Activated effector memory CD4-positive, alpha-beta T cell treated with Interleukin-2 at 50 U/mL for 16 hours (primary cell): ENCODE measurements at regions not wholly inside any gene's neighbourhood (a gene's known extent, or its start where the extent isn't known, plus 50 kb on each side); places are given as distances from the start of the nearest gene placed in this dataset.
"Not testable (repeated sequence)": the region's sequence is repeated elsewhere in the genome, so short reads cannot be mapped to it uniquely, and the experiment has no call there.

ENCODE experiments used
- DNase-seq: peaks from one replicate; pipeline ENCODE4 v3.0.0-alpha.2; 2020

DNA sequence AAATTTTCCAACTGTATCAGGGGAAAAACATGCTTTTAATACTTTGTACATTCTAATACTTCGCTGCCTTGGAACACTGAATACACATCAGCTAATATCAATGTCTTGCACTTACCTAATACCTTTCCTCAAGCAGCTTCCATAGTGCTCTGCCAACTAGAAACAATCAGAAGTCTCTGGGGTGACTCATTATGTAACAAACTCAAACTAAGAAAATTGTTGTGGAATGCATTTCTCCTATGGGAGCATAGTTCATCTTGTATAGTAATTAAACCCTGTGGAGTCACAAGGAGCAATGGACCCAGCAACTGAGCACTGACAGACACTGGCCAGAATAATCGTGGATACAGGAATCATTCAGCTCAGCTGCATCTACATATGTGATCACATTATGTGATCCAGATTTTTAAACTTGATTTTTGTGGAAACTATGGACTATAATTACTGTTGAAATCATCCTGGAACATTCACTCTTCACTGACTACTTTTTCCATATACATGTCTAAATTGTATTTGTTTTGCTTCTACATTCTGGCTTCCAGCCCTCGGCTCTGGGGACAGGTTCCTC, 496.9 kb downstream of the TMA16 start:
- no peak for DNase-seq

DNA sequence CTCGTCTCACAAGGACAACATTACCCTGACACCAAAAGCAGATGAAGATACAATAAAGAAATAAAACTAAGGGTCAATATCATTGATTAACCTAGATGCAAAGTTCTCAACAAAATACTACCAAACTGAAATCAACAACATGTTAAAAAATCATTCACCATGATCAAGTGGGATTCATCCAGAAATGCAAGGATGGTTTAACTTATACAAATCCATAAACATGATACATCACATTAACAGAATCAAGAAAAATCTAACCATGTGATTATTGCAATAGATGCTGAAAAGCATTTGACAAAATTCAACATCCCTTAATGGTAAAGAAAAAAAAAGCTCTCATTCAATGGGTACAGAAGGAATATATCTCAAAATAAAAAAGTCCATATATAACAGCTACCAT, 514.9 kb downstream of the TMA16 start:
- no peak for DNase-seq

DNA sequence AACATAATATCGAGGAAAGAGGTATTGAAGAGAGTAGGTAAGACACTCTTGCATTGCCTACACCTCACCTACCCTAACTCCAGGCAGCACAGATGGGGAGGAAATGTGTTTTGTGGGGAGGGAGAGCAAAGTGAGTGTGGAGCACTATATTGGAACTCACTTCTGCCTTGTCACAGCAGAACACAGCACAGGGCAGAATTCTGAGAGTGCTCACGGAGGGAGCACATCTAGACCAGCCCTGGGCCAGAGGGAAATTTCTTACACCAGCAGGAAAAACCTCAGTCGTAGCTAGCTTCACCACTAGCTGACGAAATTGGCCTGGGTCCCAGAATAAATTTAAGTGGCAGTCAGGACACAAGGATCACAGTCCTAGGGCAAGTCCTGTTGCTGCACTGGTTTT, 517.3 kb downstream of the TMA16 start:
- no peak for DNase-seq

DNA sequence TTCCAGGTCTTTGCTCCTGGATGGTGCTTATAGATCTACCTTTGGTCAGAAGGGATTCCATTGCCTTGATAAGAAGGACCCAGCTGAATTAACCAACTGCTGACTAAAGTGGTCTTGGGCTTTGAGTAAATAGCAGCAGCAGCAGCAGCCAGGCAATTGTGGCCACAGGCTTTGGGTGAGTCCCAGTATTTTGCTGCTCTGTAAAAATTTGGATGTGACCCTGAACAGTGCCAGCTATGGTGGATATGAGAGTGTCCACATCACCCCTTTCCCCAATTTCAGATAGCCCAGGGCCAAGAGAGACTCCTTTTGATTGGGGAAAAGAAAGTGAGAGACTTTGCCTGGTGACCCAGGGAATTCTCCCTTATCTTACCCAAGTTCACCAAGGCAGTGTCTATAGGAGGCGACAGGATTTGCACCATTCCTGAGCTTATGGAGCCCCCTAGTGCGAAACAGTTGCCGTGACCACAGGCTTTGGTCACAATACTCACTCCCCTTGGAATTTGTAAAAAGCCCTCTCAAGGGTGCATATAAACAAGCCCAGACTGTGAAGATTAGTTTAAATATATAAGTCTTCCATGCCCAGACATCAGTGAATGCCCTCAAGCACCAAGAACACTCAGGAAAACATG, 518.0 kb downstream of the TMA16 start:
- DNase-seq = no peak

DNA sequence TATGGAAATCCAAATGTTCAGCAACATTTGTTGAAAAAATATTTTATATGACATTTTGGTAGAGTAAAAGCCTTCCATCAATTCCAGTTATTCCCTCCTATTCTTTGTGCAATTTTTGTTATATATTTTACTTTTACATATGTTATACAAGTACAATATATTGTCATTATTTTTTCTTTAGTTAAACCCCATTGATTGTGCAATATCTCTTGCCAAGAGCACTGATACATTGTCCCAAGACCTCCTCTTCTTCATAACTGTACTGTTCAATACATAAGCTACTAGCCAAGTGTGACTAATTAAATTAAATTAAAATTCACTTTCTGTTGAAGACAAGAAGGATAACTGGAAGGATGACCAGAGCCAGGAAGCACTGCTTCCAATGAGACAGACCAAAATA, 527.5 kb downstream of the TMA16 start:
- no peak for DNase-seq

DNA sequence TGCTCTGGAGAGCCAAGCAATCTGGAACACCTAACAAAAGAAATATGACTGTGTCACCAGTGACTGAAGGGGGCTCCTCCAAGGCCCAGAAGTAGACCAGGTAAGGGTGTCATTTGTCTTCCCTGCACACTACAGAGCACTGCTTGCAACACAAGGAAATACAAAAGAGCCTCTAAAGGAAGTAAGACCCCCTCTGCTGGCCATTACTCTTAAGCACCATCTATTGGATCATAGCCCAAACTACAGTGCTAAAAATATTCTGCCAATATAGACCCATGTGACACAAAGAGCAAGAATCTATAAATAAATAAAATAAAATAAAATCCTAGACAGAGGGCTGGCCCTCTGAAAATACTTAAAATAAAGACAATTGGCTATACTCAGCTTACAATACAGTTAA, 528.7 kb downstream of the TMA16 start:
- no peak for DNase-seq

DNA sequence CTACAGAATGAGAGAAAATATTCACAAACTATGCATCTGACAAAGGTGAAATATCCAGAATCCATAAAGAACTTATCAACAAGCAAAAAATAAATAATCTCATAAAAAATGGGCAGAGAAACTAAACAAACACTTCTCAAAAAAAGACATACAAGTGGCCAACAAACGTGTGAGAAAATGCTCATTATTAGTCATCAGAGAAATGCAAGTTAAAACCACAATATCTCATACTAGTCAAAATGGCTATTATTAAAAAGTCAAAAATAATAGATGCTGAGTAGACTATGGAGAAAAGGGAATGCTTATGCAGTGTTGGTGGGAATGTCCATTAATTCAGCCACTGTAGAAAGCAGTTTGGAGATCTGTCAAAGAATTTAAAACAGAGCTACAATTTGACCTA, 533.3 kb downstream of the TMA16 start:
- no peak for DNase-seq

DNA sequence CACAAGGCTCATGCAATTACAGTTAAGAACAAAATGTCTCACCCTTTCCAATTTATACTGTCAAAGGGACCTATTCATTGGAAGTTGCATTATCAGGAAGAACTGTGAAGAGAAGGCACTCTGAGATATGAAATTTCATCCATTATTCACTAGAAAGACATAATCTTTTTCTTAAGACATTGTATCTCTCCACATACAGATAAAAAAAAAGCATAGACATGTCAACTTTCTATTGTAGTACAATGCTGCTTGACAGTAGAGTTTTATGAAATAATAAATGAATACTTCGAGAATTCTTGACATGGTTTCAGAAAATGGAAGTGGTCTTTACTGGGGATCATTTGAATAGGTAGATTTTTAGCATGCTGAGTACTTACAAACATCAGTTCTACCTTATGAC, 545.0 kb downstream of the TMA16 start:
- no peak for DNase-seq

DNA sequence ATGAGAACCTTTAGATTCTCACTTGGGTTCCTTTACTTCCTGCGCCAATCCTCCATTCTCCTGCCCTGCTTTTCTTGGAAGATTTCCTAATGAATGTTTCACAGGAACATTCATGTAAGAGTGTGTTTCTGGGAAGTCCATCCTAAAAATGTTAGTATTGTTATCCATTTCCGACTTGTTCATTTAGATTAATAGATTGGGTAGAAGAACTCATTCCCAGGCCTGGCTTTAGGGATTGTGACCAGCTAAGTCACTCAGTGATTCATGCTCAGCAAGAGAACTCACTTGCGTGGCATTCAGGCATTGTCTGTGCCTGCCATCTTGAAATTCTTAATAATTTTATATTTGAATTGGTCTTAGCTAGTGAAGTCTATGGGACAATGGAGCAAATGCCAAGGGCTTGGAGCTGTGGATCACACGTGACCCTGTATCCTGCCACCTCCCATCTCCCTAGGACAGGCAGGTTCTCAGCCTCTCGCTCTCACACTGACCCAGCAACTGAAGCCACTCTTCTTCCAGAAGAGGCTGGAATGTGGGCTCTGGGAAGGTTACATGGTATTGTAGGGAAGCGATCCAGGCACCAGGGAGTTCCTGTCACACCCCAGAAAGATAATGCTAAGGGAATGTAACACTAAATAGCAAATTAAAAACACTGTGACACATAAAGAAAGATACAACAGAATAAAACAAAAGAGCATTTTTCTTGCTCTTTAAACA, 562.1 kb downstream of the TMA16 start:
- no peak for DNase-seq

DNA sequence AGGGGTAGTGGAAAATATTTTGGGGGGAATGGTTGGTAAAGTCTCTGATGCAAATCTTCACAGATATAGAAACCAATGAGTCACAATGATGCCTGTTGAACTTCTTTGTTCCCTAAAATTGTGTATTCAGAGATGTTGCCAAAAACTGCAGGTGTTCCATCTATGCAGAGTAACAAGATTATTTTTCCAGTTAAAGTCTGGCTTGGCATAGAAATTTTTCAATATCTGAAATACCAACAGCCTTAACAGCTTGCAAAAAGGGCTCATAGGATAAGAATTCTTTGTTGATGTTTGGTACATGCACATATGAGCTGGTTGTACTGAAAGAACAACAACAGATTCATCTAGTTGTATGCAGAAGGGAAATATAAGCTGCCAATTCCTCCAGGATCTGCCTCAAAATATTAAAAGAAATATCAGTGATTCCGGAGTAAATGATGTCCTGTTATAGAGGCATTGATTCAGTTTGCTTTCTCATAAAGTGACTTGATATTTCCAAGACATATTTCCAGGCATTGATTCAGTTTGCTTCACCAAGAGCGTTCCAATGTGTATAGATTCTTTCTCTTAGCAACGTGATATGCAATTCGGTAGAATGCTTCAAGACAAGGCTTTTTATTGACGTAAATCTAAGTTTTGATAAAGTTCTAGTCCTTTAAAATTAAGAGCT, 564.4 kb downstream of the TMA16 start:
- DNase-seq = no peak

DNA sequence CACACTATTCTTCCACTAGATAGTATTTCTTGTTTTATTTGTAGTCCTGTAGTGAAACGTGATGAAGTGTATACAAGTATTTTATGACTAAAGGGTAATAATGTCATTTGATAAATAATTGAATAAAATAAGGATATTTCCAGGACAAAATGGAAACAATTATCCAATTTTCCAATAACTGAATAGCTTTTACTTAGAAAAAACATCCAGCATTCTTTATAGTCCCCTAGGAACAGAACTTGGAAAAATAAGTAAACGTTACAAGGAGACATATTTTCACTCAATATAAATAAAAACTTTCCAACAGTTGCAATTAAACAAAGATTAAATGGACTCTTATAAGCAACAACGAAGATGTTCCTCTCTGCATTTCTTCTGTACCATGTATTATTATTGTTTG, 566.0 kb downstream of the TMA16 start:
- no peak for DNase-seq

DNA sequence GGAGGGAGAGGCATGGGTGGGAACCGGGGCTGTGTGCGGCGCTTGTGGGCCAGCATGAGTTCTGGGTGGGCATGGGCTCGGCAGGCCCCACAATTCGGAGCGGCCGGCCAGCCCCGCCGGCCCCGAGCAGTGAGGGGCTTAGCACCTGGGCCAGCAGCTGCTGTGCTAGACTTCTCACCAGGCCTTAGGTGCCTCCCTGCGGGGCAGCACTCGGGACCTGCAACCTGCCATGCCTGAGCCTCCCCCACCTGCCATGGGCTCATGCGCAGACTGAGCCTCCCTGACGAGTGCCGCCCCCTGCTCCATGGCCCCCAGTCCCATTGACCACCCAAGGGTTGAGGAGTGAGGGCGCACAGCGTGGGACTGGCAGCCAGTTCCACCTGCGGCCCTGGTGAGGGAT, 573.9 kb downstream of the TMA16 start:
- DNase-seq = no peak

DNA sequence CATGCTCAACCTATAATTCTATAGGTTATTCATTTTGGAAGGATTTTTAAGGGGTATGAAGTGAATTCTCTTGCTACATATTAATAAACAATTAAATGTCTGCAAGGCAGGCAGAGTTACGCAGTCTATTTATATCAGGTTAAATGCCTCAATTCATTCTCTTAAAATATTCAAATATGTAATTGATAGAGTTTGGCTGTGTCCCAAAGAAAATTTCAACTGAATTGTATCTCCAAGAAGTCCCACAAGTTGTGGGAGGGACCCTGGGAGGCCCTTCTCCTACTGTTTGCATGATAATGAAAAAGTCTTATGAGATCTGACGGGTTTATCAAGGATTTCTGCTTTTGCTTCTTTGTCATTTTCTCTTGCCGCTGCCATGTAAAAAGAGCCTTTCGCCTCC, 576.1 kb downstream of the TMA16 start:
- no peak for DNase-seq

DNA sequence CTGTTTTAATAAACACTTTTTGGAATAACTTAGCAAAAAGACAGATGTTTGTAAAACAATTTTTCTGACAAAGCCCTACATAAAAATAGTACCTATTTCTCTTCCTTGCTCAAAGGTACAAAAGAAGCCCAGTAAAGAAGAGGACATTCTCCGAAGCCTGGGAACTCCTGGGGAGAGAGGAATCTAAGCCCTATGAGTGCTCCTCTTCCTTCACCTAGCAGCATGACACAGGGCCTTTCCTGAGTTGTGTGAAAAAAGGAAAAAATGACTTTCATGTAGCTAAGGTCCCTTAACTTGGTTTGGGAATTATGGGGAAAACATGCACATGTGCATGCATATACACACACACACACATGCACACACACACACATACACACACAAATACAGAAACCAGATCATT, 586.9 kb downstream of the TMA16 start:
- DNase-seq = no peak

DNA sequence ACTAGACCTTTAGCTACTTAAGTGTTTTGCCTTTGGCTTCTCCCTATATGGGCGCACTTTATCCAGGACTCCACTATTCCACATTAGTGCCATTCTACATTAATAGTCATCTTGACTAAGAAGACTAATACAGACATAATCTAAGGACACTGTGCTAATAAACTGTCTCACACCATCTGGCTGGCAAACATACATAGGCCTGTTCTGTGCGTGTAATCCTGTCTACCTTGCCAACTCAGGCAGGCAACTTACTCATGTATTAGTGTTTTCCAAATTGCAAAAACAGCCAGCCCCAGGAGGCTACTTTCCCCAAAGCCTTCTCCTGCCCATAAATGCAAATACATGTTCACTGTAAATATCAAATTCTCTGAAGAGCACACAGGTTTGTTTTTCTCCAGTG, 587.3 kb downstream of the TMA16 start:
- DNase-seq = no peak

DNA sequence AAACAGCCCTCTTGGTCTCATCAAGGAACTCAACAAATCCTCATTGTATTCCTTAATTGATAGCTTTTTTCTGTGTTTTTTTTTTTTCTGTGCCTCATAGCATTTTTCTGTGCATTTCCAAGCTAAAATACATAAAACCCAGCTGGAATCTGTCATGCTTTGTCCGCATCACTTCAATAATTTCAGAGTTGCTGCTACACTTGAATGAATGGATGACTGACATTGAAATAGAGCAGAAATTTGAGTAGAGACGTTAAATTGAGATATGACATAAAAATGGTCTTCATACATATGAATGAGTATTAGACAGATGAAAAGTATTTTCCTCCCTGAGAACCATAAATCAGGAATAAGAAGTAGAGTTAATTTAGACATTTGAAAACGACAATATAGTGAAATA, 593.2 kb downstream of the TMA16 start:
- DNase-seq = no peak

DNA sequence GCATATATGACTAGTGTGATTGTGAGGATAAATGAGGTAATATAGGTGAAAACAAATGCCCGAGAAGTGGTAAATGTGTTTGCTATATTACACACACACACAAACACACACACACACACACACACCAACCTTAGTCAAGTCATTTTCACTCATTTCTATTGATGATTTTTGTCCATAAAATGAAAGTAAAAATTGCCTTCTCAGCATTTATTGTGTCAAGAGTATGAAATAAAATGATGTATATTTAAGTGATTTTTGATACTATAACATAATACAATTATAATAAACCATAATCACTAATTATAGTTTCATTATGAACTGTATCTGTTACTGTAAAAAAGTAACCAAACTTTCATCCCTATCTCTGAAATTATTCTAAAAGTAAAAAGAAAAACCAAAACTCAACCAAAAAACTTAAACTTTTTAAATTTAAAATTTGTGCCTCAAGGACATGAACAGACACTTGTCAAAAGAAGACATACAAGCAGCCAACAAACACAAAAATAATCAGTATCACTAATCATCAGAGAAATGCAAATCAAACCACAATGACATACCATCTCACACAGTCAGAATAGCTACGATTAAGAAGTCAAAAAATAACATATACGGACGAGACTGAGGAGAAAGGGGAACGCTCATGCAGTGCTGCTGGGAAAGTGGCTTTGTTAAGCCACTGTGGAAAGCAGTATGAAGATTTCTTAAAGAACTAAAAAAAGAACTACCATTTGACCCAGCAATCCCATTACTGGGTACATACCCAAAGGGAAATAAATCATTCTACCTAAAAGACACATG, 601.0 kb downstream of the TMA16 start:
- no peak for DNase-seq

DNA sequence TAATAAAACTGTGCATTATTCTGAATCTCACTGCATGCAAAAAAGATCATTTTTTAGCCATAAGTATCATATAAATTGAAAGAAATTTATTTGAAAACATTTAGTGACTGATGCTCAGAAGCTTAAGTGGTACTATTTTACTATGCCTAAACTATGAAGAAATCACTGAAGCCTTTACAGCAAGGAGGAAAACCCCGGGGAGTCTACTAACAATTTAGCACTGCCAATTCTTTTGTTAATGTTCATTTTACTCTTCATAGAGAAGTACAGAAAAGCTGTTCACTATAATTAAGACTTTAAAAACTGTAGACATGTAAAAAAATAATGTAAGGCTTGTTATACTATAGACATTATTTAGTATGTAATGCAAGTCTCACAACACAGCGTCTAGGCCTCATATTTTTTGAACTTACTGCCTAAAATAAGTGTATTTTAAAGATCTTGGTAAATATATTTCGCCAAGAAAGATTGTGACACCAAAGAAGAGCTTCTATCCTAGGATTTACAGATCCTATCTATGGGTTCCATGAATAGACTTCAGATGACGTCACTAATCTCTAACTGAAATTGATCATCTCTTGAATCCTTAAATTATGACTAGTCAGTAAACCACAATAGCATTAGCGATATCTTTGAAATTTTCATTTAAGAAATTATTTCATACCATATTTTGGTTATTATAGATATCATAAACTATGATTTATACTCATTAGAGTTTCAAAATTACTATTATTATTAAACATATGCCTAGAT, 602.5 kb downstream of the TMA16 start:
- DNase-seq = no peak

DNA sequence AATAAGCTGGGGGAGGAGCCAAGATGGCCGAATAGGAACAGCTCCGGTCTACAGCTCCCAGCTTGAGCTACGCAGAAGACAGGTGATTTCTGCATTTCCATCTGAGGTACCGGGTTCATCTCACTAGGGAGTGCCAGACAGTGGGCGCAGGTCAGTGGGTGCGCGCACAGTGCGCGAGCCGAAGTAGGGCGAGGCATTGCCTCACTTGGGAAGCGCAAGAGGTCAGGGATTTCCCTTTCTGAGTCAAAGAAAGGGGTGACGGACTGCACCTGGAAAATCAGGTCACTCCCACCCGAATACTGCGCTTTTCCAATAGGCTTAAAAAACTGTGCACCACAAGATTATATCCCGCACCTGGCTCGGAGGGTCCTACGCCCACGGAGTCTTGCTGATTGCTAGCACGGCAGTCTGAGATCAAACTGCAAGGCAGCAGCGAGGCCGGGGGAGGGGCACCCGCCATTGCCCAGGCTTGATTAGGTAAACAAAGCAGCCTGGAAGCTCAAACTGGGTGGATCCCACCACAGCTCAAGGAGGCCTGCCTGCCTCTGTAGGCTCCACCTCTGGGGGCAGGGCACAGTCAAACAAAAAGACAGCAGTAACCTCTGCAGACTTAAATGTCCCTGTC, 606.4 kb downstream of the TMA16 start:
- not testable (repeated sequence) for DNase-seq

DNA sequence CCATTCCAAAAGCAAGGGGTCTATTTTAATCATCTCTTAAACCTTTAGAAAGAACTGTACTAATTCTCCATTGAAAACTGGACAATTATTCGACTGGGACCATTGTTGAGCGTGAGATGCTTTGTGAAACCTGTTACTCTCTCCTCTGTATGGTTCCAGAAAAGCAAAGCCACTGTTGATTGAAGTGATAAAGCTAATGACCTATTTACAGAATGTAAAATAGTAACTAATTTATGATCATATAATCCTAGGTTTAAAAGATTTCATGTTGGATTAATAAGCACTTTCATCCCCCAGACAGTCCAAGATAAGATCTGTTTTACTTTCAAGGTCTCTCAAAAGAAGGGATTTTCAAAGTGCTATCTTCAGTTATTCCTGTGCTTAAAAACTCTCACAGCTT, 614.5 kb downstream of the TMA16 start:
- no peak for DNase-seq

DNA sequence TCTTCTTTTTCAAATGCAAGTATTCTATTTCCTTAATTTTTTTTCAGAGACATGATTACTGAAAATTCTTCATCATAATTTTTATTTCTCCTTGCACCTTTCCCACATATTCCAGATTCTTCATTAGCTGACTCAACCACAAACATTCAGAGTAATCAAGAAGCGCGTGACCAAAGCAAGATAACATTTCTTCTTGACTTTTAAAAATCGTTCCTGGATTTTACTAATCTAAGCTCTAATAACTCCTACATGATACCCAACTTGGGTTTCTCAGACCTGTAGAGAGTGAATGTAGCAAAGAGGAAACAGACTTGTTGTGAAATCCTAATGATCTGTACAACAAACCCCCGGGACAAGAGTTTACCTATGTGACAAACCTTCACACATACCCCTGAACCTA, 615.0 kb downstream of the TMA16 start:
- no peak for DNase-seq

DNA sequence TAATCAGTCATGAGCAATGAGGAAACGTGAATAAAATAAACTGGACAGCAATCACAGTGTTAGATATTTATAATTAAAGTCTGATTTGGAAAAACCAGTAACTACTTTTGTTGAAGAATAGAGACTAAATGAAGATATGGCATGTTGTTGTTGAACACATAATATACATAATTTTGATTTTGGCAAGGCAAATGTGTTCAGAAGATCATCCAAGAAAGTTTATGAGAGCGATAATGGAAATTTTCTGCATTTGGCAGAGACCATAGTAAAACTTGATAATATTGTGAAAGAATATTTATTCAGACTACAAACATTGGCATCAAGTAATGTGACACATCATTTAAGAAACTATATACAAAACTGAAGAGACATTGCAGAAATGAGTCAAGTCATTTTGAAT, 620.7 kb downstream of the TMA16 start:
- no peak for DNase-seq
